HEK293T (cell line): ENCODE measurements at regions not wholly inside any gene's neighbourhood (a gene's known extent, or its start where the extent isn't known, plus 50 kb on each side); places are given as distances from the start of the nearest gene placed in this dataset.

ENCODE experiments used
- CTBP1 ChIP-seq: fragments of 450-650 bp; IDR thresholded peaks from 2 replicates; pipeline ENCODE4 v1.6.1; 2016; ENCODE audit warnings: borderline replicate concordance
- FOXA1 ChIP-seq: fragments of 450-650 bp; IDR thresholded peaks from 2 replicates; pipeline ENCODE4 v1.6.1; 2016; ENCODE audit warnings: mild to moderate bottlenecking
- FOXM1 ChIP-seq: fragments of 450-650 bp; IDR thresholded peaks from 2 replicates; pipeline ENCODE4 v1.6.1; 2017; ENCODE audit warnings: mild to moderate bottlenecking, borderline replicate concordance
- SP1 ChIP-seq: fragments of 450-650 bp; IDR thresholded peaks from 2 replicates; pipeline ENCODE4 v1.6.1; 2017
- TARDBP ChIP-seq: fragments of 450-650 bp; IDR thresholded peaks from 2 replicates; pipeline ENCODE4 v1.6.1; 2016
- TF ChIP-seq, protein P1 (sequence below): fragments of 450-650 bp; IDR thresholded peaks from 2 replicates; pipeline ENCODE4 v1.6.1; 2016

DNA sequence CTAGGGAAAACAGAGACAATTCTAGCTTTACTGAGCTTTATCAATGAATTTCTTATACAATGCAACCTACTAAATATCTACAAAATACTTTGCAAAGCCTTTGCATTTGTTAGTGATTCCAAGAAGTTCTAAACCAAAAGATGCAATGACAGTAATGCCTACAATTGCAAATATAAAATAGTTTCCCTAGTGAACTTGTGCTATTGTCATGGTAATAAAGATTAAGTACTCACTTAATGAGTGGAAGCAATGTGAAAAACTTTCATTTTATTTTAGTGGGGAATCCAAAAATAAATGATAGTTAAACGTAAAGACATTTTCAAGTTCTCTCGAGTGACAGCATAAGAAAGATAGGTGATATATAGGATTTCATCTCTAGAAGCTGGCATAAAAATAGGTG, 270.5 kb upstream of the CTNND2 start:
- TF ChIP-seq, protein P1, sequence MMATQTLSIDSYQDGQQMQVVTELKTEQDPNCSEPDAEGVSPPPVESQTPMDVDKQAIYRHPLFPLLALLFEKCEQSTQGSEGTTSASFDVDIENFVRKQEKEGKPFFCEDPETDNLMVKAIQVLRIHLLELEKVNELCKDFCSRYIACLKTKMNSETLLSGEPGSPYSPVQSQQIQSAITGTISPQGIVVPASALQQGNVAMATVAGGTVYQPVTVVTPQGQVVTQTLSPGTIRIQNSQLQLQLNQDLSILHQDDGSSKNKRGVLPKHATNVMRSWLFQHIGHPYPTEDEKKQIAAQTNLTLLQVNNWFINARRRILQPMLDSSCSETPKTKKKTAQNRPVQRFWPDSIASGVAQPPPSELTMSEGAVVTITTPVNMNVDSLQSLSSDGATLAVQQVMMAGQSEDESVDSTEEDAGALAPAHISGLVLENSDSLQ: no peak
- no peak for TF ChIP-seq FOXM1
- TF ChIP-seq SP1: no peak
- no peak for TF ChIP-seq TARDBP
- no peak for TF ChIP-seq FOXA1
- TF ChIP-seq CTBP1: no peak
